HUES64 (cell line): ENCODE measurements at regions not wholly inside any gene's neighbourhood (a gene's known extent, or its start where the extent isn't known, plus 50 kb on each side); places are given as distances from the start of the nearest gene placed in this dataset.

ENCODE experiments used
- H3K27ac ChIP-seq: 2 replicates; pipeline ENCODE4 v1.7.0; 2013; ENCODE audit warnings: low read depth, low read length, inconsistent platforms
- H3K27me3 ChIP-seq: 2 replicates; pipeline ENCODE4 v1.6.1; 2013; ENCODE audit warnings: mild to moderate bottlenecking, low read length; ENCODE audit not compliant: insufficient read depth
- H3K36me3 ChIP-seq: 2 replicates; pipeline ENCODE4 v1.6.1; 2013; ENCODE audit warnings: mild to moderate bottlenecking, low read length; ENCODE audit not compliant: insufficient read depth
- H3K4me1 ChIP-seq: 2 replicates; pipeline ENCODE4 v1.6.1; 2013; ENCODE audit warnings: mild to moderate bottlenecking, low read length, moderate library complexity; ENCODE audit not compliant: insufficient read depth
- H3K4me3 ChIP-seq: 2 replicates; pipeline ENCODE4 v1.5.1; 2013; ENCODE audit warnings: mild to moderate bottlenecking, low read length, moderate library complexity
- H3K9ac ChIP-seq: 2 replicates; pipeline ENCODE4 v1.6.1; 2013; ENCODE audit warnings: mild to moderate bottlenecking, low read depth, low read length
- H3K9me3 ChIP-seq: 2 replicates; pipeline ENCODE4 v1.6.1; 2013; ENCODE audit warnings: low read depth, low read length; ENCODE audit not compliant: insufficient read depth
- WGBS: fragments of 150-250, 120-280 bp; methylation state at CpG from one replicate; pipeline ENCODE4 v1.1.7; 2013; ENCODE audit warnings: missing lambda C conversion rate; 5-methylcytosine and 5-hydroxymethylcytosine counted together

DNA sequence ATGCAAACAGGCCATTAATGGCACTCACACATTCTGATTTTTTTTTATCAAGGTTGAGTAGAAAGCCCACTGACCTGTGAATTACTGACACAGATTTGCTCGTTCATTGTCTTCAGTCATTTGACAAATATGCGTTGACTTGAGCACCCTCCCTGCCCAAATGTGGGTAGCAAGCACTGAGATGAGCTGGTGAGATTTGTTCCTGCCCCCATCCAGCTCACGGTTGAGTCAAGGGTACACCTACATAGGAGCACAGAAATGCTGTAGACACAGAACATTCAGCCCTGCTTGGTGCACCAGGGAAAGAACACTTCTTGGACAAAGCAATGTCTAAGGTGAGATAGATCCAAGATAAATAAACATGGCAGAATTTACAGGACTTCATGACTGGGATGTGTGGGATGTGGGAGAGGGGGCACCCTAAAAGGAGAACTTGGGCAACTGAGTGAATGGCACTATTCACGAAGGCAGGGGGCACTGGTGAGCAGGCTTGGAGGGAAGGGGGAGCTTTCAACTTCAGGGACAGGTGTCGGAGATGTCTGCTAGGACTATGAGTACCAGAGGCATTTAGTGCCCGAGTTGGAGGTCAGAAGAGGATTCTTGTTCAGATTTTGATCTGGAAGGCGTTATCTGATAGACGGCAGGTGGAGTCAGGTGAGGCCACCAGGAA is 213.4 kb downstream of the VRK1 start:
- H3K27me3 ChIP-seq: no peaks in the 10 kb centered on the region
- H3K9ac ChIP-seq: no peak overlapping the region
- no peak overlapping the region for H3K27ac ChIP-seq
- no peaks in the 10 kb centered on the region for H3K9me3 ChIP-seq
- H3K4me1 ChIP-seq: no peaks in the 10 kb centered on the region
- WGBS: 68% methylated on average over 8 of the region's 8 CpGs
- no peaks in the 10 kb centered on the region for H3K36me3 ChIP-seq
- no peak overlapping the region for H3K4me3 ChIP-seq

DNA sequence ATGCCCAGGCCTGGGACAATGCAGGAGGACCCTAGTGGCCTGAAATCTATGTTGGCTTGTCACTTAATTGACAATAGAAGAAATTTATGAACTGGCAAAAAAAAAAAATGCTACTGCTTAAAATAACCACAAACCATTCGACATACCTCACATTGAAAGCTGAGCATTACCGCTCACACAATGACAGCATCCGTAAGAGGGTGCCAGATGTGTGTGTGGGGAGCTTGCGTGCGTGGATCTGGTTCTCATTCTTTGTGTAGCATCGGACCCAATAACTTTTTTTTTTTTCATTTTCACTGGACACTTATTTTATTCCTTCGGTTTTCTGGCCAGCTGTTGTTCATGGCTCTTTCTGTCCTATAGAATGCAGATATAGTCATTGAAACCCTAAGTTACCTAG is 216.7 kb downstream of the VRK1 start:
- no peak overlapping the region for H3K9ac ChIP-seq
- no peaks in the 10 kb centered on the region for H3K9me3 ChIP-seq
- no peaks in the 10 kb centered on the region for H3K4me1 ChIP-seq
- 97% methylated on average over 7 of the region's 7 CpGs for WGBS
- no peak overlapping the region for H3K27ac ChIP-seq
- no peaks in the 10 kb centered on the region for H3K36me3 ChIP-seq
- H3K4me3 ChIP-seq: no peak overlapping the region
- H3K27me3 ChIP-seq: no peaks in the 10 kb centered on the region

DNA sequence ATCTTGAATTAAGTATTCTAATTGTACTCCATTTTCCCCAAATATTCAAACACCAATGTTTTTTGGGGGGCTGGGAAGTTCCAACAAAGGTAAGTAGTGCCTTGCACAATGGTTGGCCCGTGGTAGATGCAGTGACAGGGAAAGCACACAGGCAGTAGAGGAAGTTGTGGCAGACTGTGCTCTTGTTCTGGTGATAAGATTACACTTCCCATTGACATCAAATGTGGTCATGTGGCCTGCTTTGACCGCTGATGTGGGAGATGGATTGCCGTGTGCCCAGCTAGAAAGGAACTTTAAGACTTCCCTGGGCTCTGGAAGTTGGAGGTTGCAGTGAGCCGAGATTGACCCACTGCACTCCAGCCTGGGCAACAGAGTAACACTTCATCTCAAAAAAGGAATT is 223.8 kb downstream of the VRK1 start:
- Histone ChIP-seq H3K4me1 (peaks cover 19% of the 10 kb centered on the region), H3K27me3 (no peaks in the 10 kb centered on the region), H3K36me3 (no peaks in the 10 kb centered on the region), H3K27ac (no peak overlapping the region), H3K9ac (no peak overlapping the region), H3K4me3 (no peak overlapping the region), H3K9me3 (no peaks in the 10 kb centered on the region)
- WGBS: 93% methylated on average over 4 of the region's 4 CpGs

DNA sequence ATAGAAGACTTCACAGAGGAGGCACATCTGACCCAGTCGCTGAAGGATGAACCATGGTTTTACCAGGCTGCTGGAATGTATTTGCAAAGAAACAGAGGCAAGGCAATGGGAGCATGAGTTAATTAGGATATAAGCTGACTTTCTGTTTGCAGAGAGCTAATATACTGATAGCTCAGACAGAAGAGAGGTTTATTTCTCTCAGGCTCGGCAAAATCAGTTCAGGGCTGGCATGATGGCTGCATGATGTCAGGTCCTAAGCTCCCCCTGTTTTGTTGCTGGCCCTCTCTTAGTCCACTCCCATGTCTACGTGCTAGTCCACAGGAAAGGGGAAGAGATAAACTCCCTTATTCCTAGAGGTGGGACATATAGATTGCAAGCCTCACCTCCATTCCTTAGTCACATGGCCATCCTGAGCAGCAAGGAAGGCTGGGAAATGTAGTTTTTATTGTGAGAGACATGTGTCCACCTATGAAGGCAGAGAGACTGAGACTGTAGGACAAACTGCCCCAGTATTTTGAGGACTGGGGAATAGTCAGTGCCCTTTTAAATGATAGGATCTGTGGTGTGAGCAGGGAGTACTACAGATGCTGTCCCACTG is 224.5 kb downstream of the VRK1 start:
- Histone ChIP-seq H3K27ac (no peak overlapping the region), H3K9me3 (no peaks in the 10 kb centered on the region), H3K36me3 (no peaks in the 10 kb centered on the region), H3K4me1 (peaks cover 25% of the 10 kb centered on the region), H3K4me3 (no peak overlapping the region), H3K9ac (no peak overlapping the region), H3K27me3 (no peaks in the 10 kb centered on the region)
- WGBS: 92% methylated on average over 2 of the region's 3 CpGs

DNA sequence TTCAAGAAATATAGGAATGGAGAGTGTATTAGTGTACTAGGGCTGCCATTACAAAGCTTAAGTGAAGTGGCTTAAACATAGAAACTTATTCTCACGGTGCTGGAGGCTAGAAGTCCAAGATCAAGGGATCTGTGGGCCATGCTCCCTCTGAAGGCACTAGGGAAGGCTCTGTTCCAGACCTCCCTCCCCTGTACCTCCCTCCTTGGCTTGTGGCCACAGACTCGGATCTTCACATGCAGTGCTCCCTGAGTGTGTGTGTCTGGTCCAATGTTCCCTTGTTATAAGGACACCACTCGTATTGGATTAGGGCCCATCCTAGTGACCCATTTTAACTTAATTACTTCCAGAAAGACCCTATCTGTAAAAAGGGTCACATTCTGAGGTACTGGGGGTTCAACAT is 225.6 kb downstream of the VRK1 start:
- Histone ChIP-seq H3K27ac (no peak overlapping the region), H3K4me3 (no peak overlapping the region), H3K27me3 (no peaks in the 10 kb centered on the region), H3K9me3 (no peaks in the 10 kb centered on the region), H3K36me3 (no peaks in the 10 kb centered on the region), H3K9ac (no peak overlapping the region), H3K4me1 (peaks cover 36% of the 10 kb centered on the region)
- WGBS: 89% methylated on average over 3 of the region's 3 CpGs

DNA sequence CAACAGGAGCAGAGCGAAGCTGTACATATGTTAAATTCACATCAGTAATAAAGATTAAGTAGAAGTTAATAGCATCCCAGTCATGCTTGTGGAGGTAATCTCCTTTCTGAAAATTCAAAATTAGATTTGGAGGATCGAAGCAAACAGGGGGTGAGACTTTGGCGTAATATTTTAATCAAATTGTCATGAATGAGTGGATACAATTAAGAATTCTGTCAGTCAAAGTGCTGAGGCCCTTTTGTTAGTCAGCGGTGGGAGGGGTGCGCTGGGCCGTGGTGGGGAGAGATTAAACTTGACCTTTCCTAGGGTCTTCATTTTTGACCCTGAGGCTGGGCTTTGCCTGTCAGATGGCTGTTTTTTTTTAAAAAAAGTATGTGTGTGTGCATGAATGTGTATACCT is 226.7 kb downstream of the VRK1 start:
- Histone ChIP-seq H3K36me3 (no peaks in the 10 kb centered on the region), H3K27me3 (no peaks in the 10 kb centered on the region), H3K4me3 (no peak overlapping the region), H3K4me1 (peaks cover 38% of the 10 kb centered on the region), H3K27ac (no peak overlapping the region), H3K9ac (no peak overlapping the region), H3K9me3 (no peaks in the 10 kb centered on the region)
- 91% methylated on average over 5 of the region's 6 CpGs for WGBS

DNA sequence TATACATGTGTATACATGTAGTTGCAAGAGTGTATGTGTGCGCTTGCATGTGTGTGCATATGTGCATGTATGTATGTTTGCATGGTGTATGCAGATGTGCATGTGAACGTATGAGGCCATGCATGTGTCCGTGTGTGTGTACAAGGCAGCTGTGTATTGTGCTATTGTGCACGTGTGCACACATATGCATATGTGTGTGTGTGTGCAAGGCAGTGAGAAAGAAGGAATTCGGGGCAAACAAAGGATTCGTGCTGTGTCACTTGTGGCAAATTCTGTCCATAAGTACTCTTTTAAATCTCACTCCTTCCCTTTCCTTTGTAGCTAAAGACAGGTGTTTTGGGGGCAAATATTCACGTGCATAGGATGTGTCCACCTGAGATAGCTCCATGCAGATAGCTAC is 227.1 kb downstream of the VRK1 start:
- Histone ChIP-seq H3K4me3 (no peak overlapping the region), H3K9me3 (no peaks in the 10 kb centered on the region), H3K9ac (no peak overlapping the region), H3K36me3 (no peaks in the 10 kb centered on the region), H3K27me3 (no peaks in the 10 kb centered on the region), H3K27ac (no peak overlapping the region), H3K4me1 (peaks cover 38% of the 10 kb centered on the region)
- WGBS: 93% methylated on average over 7 of the region's 7 CpGs

DNA sequence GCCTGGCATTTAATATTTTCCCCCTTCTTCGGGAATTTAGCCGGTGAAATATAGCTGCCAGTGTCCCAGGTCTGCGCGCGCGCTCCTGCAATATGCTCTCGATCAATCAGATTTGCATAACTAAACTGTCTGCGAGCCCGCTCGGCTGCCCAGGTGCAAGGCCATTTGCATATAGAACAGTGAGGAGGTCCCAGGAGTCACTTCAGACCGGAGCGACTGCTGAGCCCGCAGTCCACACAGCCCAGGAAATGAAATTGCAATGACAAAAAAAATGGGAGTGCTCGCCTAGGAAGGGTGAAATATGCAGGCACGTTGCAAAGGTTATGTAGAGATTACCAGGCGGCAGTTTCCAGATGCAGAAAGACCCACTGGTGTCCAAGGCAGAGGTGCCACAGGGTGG is 228.5 kb downstream of the VRK1 start:
- H3K4me1 ChIP-seq: peaks cover 38% of the 10 kb centered on the region

DNA sequence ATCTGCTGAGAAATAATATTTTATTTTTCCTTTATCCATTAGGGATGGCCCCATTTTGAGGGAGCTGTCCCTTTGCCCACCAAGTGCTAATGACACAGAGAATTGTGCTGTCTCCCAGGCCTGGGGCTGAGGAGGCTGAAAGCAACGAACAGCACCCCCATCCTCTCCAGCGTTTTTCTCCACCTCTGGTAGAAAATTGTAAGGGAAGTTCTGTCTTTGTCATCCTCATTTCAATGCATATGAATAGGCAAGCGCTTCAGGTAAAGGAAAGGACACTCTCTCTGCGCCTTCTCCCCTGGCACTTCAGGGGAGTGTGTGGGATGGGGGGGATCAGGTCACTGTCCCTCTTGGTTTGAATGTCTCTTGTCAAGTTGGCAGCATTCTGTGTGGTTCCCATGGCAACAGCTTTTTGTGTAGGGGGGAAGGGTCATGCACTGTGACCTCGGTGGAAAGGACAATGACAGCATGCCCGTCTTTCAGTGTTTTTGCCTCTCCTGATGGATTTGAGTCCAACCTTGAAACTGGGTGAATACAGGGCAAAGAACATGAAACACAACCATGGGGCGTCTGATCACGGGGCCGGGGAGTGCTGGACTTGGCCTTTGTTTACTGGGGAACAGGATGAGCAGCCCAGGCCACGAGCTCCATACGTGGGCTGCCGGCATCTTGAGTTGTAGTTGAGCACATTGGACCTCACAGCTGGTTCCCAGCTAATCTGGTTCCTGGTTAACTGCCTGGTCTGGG is 230.2 kb downstream of the VRK1 start:
- H3K27ac ChIP-seq: no peak overlapping the region
- H3K36me3 ChIP-seq: no peaks in the 10 kb centered on the region
- peaks cover 38% of the 10 kb centered on the region for H3K4me1 ChIP-seq
- peaks cover 9% of the 10 kb centered on the region for H3K27me3 ChIP-seq
- WGBS: 77% methylated on average over 9 of the region's 12 CpGs
- H3K9ac ChIP-seq: no peak overlapping the region
- no peak overlapping the region for H3K4me3 ChIP-seq
- no peaks in the 10 kb centered on the region for H3K9me3 ChIP-seq

More for the DNA sequence above, 228.5 kb downstream of the VRK1 start:
- Histone ChIP-seq H3K4me3 (peak overlapping the region; percentile 34), H3K27me3 (no peaks in the 10 kb centered on the region), H3K36me3 (no peaks in the 10 kb centered on the region), H3K27ac (peak overlapping the region; percentile 22; the same call in 1 of the 2 replicates), H3K9me3 (no peaks in the 10 kb centered on the region), H3K9ac (peak overlapping the region; percentile 29; the same call in 1 of the 2 replicates)
- WGBS: 12% methylated on average over 16 of the region's 16 CpGs

DNA sequence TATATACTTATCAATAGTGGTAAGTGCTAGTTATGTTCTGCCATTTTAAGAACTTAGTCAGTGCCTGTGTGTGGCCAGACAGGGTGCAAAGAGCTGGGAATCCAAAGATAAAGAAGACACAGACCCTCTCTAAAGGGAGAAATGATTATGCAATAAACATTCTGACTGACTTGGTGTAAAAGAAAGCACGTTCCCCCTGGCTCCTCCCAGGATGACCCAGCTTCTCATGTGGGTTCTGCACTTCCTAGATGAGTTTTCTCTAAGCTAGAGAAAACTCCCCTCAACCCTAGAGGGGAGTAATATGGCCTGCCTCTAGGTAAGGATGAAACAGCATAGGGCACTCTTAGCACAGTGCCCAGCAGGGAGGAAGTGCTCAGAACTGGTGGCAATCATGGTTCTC is 231.2 kb downstream of the VRK1 start:
- 67% methylated on average over 1 of the region's 1 CpG for WGBS
- no peak overlapping the region for H3K4me3 ChIP-seq
- H3K9me3 ChIP-seq: no peaks in the 10 kb centered on the region
- no peak overlapping the region for H3K27ac ChIP-seq
- H3K27me3 ChIP-seq: peaks cover 19% of the 10 kb centered on the region
- H3K9ac ChIP-seq: no peak overlapping the region
- no peaks in the 10 kb centered on the region for H3K36me3 ChIP-seq
- peaks cover 38% of the 10 kb centered on the region for H3K4me1 ChIP-seq

DNA sequence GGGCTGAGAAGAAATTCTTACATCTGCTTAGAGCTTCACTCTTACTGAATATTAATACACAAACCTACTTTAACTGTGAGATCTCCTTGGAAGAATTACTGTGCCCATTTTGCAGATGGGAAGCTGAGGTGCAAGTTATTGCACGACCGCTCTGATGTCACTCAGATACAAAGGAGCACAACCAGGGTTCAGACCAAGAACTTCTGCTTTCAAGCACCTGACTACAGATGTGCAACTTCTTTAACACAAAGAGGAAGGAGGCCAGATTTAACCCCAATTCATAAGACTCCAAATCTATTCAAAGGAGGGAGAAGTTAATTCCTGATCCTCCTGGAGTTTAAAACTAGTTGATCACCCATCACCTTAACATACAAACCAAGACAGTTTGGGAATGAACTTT is 232.6 kb downstream of the VRK1 start:
- no peak overlapping the region for H3K27ac ChIP-seq
- H3K27me3 ChIP-seq: peaks cover 31% of the 10 kb centered on the region
- no peak overlapping the region for H3K9ac ChIP-seq
- 95% methylated on average over 2 of the region's 2 CpGs for WGBS
- no peaks in the 10 kb centered on the region for H3K36me3 ChIP-seq
- no peak overlapping the region for H3K4me3 ChIP-seq
- H3K9me3 ChIP-seq: no peaks in the 10 kb centered on the region
- peaks cover 31% of the 10 kb centered on the region for H3K4me1 ChIP-seq
